GDM1 (cell line): ENCODE measurements at regions not wholly inside any gene's neighbourhood (a gene's known extent, or its start where the extent isn't known, plus 50 kb on each side); places are given as distances from the start of the nearest gene placed in this dataset.
"Not testable (repeated sequence)": the region's sequence is repeated elsewhere in the genome, so short reads cannot be mapped to it uniquely, and the experiment has no call there.

ENCODE experiments used
- DNase-seq: peaks from one replicate; lab custom pipeline; 2025; lab: John Stamatoyannopoulos, UW

GRCh38 chr22:19662049-19662684 is 52.1 kb upstream of the SEPTIN5 start:
- not testable (repeated sequence) for DNase-seq

DNA sequence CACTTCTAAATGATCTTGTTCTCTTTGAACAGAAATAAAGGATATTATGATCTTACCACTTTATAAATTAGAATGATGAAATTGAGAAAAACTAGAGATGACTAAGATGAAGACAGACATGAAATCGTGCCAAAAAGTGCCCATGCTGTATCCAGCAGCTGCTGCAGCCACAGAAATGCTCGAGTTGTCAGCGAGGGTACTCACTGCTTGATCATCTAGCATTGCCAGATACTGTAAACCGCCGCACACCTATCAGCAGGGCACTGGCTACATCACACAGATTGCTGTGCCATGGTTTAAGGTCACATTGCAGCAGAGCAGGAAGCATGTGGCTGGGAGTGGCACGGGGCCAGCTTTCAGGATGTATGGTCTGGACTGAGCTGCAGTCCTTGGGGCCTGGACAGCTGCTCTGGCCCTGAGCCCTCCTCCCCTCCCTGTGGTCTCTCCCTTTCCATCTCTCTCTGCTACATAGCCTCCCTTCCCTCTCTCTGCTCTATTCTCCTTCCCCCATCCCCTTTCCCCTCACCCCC is 51.0 kb upstream of the SEPTIN5 start:
- no peak for DNase-seq

- DNase-seq: no peak
Observed at GRCh38 chr22:19663821-19664355, 50.4 kb upstream of the SEPTIN5 start.

- no peak for DNase-seq
Observed at GRCh38 chr22:19664406-19664805, 49.9 kb upstream of the SEPTIN5 start.
